ENCODE measurements at regions not wholly inside any gene's neighbourhood (a gene's known extent, or its start where the extent isn't known, plus 50 kb on each side); places are given as distances from the start of the nearest gene placed in this dataset.
"Not testable (repeated sequence)": the region's sequence is repeated elsewhere in the genome, so short reads cannot be mapped to it uniquely, and the experiment has no call there.

DNA sequence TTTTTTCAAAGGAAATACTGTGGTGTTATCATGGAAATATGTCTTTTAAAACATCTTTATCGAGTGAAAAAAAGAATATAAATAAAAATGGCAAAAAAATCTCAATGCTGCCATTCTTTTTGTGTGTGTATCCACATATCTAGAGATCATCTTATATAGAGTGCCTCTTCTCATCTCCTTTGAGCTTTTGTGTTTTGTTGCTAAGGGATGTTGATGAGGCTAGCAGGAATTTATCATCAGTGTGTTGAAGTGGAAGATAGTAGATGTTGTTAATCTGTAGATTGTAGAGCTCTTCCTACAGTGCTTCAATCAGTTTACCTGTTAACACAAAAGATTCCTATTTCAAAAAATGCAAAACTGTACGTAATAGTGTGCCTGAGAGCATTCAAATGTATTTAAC is 1738.0 kb upstream of the SEL1L start:
- DNase-seq = no peak

GRCh38 chr14:83280719-83281118 is 1747.1 kb upstream of the SEL1L start:
- DNase-seq = no peak

DNA sequence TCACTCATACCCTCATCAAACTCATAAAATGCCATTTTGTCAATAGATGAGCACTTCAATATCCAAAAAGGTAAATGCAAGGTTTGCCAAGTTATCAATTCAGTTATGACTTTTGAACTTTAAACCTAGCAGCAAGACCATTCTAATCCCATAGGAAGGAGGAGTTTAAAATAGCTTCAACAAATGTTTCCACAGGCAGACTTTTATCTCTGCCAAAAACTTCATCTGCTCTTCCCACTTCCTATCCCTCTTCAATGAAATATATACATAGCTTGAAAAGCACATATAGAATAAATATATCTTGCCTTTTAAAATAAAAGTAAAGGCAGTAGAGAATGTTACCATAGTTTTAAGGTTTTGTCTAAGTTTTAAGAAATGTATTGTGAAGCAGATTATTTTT is 1749.1 kb upstream of the SEL1L start:
- DNase-seq = no peak

- DNase-seq = no peak
These were observed 1753.6 kb upstream of the SEL1L start for GRCh38 chr14:83287300-83287699.

- DNase-seq = no peak
These were observed 1755.7 kb upstream of the SEL1L start for GRCh38 chr14:83289390-83289789.

DNA sequence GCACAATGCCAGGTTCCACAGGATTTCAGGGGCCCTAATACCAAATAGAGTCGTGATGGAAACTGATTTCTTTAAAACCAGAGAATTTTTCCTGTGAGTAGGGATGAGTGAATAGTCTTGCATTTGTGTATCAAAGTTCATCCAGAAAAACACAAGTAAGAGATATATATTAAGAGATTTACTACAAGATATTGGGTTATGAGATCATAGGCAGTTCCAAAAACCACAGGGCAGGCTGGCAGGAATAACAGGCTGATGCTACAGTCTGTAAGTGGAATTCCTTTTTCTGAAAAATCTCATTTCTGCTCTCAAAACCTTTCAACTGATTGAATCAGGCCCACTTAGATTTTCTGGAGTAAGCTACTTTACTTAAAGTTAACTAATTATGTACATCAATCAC is 1756.2 kb upstream of the SEL1L start:
- no peak for DNase-seq

DNA sequence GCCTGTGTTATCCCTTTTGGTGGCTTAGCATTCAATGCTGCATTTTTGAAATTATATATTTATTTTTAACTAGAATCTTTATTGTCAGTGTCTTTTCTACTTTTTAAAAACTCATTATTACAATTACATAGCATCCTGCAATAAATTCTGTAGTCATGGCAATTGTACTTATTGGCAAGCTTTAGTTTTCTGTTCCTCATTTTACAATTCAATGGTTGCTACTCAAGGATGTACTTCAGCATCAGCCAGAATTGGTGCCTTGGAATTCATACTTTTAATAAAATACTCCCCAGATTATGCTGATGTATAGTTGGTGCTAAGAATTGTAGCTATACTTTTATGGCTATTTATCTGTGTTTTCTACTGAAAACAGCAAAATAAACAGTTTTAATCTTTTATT is 1756.8 kb upstream of the SEL1L start:
- DNase-seq = no peak

GRCh38 chr14:83291714-83292113 is 1758.1 kb upstream of the SEL1L start:
- no peak for DNase-seq

- no peak for DNase-seq
These were observed 1761.3 kb upstream of the SEL1L start for GRCh38 chr14:83294941-83295340.

- DNase-seq = no peak
These were observed 1763.7 kb upstream of the SEL1L start for GRCh38 chr14:83297361-83297760.

DNA sequence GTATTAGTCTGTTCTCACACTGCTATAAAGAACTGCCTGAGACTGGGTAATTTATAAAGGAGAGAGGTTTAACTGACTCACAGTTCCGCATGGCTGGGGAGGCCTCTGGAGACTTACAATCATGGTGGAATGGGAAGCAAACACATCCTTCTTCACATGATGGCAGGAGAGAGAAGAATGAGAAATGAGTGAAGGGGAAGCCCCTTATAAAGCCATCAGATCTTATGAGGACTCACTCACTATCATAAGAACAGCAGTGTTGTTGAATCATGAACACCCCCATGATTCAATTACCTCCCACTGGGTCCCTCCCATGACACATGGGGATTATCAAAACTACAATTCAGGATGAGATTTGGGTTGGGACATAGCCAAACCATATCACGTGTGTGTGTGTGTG is 1764.4 kb upstream of the SEL1L start:
- DNase-seq = not testable (repeated sequence)

DNA sequence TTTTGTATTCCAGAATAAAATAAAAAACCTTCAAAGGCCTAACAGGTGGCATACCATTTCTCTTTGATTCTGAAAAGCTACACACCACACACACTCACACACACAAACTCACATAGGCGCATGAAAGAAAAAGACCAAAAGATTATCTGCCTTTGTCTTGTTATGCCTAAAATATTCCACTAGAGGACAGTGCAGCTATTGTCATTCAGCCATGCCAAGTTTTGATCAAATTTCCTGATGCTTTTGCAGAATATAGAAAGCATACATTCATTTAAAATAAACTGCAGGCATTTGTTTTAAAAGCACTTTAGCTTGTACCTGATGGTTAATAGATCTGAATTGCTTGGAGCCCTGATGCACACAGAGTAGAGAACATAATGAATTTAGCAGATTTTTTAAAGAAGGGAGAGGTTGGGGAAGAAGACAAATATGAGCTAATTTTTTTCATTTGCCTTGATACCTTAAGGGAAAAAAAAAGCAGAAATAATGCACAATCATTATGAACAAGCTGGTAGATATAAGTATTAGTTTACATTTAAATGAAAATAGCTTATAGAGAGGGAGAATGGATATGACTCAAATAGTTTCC is 1766.9 kb upstream of the SEL1L start:
- DNase-seq = peak; percentile 66

GRCh38 chr14:83301791-83302190 is 1768.1 kb upstream of the SEL1L start:
- no peak for DNase-seq

DNA sequence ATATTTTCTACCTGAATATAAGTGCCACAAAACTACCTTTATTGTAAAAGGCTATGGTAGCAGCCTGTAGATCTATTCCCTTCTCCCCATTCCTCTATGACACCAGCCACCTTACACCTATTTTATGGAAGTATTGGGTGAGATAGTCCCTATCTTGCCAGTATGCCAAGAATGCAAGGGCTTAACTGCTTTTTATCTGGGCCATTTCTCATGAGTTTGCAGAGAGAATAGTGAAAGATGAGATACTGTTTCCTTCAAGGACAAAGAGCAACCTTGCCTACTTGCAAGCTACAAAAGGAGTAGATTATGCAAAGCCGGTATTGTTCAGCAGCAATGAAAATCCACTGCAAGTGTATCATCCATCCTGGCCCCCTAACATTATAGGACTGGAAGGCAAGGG is 1775.6 kb upstream of the SEL1L start:
- no peak for DNase-seq

GRCh38 chr14:83309833-83310232 is 1776.2 kb upstream of the SEL1L start:
- DNase-seq = no peak

DNA sequence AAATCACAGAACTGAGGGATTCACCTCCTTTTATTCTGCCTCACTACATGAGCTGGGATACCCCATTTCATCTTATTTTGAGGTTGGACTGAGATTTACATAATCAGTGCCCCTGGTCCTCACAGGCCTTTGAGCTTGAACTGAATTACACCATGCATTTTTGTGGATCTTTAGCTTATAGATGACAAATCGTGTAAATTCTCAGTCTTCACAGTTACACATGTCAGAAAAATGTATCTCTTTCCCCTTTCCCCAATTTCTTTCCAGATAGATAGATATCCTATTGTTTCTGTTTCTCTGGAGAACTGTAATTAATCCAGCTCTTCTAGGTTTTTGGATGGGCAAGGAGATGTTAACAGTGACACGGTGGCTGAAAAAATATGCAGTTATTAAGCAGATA is 1778.9 kb upstream of the SEL1L start:
- no peak for DNase-seq

- DNase-seq = no peak
These were observed 1781.1 kb upstream of the SEL1L start for GRCh38 chr14:83314764-83315163.

DNA sequence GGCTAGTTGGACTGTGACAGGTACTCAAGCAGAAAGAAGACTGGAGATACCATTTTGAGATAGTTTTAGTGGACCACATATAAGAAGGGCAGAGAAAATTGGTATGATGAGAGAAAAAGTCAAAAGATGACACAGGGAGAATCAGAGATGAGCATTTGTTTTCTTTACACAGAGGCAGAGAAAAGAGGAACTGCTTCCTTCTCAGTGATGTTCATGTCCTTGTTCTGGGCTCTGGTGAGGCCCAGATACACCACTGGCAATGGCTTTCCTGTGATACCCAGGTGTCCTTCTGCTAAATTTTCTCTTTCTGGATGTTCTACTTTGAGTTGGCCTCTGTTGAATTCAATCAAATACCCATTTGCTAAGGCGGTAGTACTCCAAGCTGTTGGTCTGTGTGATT is 1782.7 kb upstream of the SEL1L start:
- no peak for DNase-seq

DNA sequence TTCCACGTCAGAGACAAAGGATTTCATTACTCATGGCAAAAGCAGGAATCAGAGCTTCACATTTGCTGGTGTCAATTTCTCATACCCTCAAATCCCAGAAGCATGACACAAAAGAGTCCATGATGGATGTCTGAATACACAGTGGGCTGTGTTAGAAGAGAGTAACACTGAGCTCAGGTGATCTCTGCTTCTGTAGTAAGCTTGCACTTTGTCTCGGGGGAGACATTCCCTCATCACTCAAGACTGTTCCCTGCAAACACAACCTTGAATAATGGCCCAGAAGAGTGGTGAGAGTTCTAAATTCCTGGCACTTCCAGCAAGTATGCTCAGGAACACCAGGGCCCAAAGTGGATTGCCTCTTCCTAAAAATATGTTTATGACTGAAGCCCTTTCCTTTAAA is 1787.2 kb upstream of the SEL1L start:
- no peak for DNase-seq

DNA sequence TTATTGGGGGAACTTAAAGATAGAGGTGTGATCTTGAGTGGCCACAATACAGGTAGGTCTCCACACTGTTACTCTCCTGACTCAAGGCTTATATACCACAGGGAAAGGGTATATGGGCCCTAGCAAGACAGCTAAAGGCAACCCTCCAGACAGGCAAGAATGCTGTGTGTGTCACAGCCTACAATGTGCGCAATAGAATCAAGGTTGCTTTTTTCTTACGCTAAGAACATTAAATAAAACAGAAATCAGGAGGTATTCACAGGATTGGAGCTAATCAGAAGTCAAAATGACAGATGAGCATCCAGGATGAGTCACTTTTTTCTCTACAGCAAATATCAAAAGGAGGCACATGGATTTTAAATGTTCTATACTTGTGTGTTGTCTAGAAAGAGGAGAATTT is 1797.9 kb upstream of the SEL1L start:
- no peak for DNase-seq

GRCh38 chr14:83342590-83342989 is 1808.9 kb upstream of the SEL1L start:
- no peak for DNase-seq

DNA sequence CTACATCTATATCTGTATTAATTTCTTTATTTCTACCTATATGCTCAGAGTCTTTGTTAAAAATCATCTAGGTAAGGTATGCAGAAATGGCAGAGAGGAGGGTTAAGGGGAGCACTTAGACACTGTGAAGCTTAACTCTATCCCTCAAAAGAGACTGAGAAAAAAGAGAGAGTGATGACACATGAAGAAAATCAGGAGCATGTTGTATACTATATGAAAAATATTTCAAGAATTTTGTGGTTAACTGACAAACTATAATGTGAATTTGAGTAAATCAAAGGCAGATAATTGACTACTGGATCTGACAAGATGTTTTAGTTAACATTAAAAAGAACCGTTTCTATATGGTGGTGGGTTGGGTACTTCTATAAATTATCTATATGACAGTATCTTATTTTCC is 1814.2 kb upstream of the SEL1L start:
- no peak for DNase-seq

- no peak for DNase-seq
These were observed 1822.0 kb upstream of the SEL1L start for GRCh38 chr14:83355609-83356008.

DNA sequence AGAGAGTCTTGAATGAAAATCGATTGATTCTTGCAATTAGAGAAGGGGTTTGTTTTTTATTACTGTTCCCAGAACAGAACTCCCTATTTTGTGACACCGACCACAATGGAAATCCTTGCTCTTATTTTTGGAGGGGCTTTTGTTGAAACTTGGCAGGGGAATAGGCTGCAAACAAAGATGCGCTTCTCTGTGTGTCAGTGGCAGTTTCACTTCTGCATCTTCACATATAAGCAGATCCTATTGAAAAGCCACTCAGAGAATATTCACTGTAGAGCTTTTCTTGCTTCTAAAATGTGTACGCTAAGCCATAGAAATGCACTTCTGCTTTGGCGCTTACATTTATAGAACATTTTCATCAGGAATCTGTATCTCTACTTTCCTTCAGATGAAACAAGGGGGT is 1822.4 kb upstream of the SEL1L start:
- DNase-seq = no peak

DNA sequence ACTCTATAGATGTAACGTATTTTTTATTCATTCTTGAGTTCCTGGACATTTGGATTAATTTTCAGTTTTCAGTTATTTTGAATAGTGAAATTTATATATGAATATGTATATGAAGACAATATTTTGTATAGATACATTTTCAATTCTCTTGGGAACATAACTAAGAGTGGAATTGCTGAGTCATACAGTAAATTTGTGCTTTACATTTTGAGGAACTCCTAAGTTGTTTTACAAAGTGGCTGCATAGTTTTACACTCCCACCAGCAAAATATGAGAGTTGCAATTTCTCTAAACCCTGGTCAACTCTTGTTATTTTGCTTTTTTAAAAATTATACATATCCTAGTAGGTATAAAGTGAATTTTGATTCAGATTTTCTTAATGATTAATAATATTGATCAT is 1838.6 kb upstream of the SEL1L start:
- DNase-seq = no peak

DNA sequence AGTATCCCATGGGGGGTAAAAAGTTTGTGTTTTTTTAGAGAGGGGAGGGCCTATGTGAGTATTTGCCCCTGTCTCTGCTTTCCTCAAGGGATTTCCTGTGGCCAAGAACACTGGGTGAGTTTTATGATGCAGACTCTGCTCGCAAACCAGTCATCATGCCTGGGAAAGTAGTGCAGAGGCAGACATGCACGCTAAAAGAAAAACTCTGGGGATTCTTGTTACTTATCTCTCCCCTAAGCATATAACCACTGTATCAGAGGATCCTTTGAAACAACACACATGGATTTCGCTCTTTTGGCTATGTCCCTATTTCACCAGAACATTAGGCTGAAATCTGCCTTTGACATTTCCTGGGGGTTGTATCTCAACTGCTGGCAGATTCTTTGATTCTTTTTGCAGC is 1845.8 kb upstream of the SEL1L start:
- DNase-seq = no peak

Measured in NCI-H510A treated with DMSO at 0.1 percent for 48 hours (cell line).